Mucosa of descending colon (tissue), 3 donors: ENCODE measurements at regions not wholly inside any gene's neighbourhood (a gene's known extent, or its start where the extent isn't known, plus 50 kb on each side); places are given as distances from the start of the nearest gene placed in this dataset.
A peak's percentile ranks its signal among the peaks of the same experiment; 100 is the strongest.

Experiments used
- ATAC-seq: fragments of 200-7000 bp; cut with Tn5 transposase; one replicate; pipeline ENCODE4 v1.9.1; 2020; ENCODE audit warnings: mild to moderate bottlenecking, moderate library complexity
- DNase-seq, 3 donors: peaks; one replicate each; pipeline ENCODE4 v3.0.0-alpha.2; 2020
- H3K36me3 ChIP-seq: fragments of 200-600 bp; one replicate; pipeline ENCODE4 v1.8.0; 2021; ENCODE audit warnings: low read depth, mild to moderate bottlenecking
- H3K4me1 ChIP-seq: fragments of 200-600 bp; one replicate; pipeline ENCODE4 v1.8.0; 2021; ENCODE audit warnings: low read depth, mild to moderate bottlenecking
- H3K4me3 ChIP-seq: fragments of 200-600 bp; one replicate; pipeline ENCODE4 v1.8.0; 2021; ENCODE audit warnings: mild to moderate bottlenecking
- H3K9me3 ChIP-seq: fragments of 200-600 bp; one replicate; pipeline ENCODE4 v1.8.0; 2021; ENCODE audit warnings: mild to moderate bottlenecking
- CTCF ChIP-seq: fragments of 200-600 bp; IDR thresholded peaks from one replicate; pipeline ENCODE4 v1.8.0; 2022; ENCODE audit warnings: antibody characterized with exemption, mild to moderate bottlenecking
- intact Hi-C, 2 donors: fragments of 100-400 bp; cut with DNase I in 1 of 2; cut with micrococcal nuclease in 1 of 2; formaldehyde crosslinking; loops; one replicate each; pipeline versions ENCODE4 v1.11.0 to v1.11.1; 2022; cut with DNase I, micrococcal nuclease
- donor health status: DM: no; HTN: no; CAD: no; lungs with moderate emphysema.
- donor health status: DM: no; HTN: no; CAD: no.
- donor health status: DM: no; HTN: yes; CAD: no.

GRCh38 chr4:38266616-38267015, 306.4 kb downstream of the PTTG2 start:
- DNase-seq, result no peak

GRCh38 chr4:38268108-38268820, 308.1 kb downstream of the PTTG2 start:
- Histone ChIP-seq H3K9me3 (no peaks in the 10 kb centered on the region), H3K4me3 (no peak overlapping the region), H3K4me1 (peaks cover 13% of the 10 kb centered on the region), H3K36me3 (no peaks in the 10 kb centered on the region)
- ATAC-seq, result no peak
- intact Hi-C loops, result no loop called here
- TF ChIP-seq CTCF, result no peak
- no peak for DNase-seq

More at GRCh38 chr4:38266616-38267015, 306.4 kb downstream of the PTTG2 start:
- H3K9me3 ChIP-seq, result no peaks in the 10 kb centered on the region
- no peaks in the 10 kb centered on the region for H3K36me3 ChIP-seq
- H3K4me3 ChIP-seq, result no peak overlapping the region
- peak; percentile 86 for ATAC-seq
- TF ChIP-seq CTCF, result no peak
- intact Hi-C loops, result no loop called here
- peaks cover 13% of the 10 kb centered on the region for H3K4me1 ChIP-seq

GRCh38 chr4:38268837-38269236, 308.6 kb downstream of the PTTG2 start:
- Histone ChIP-seq H3K4me1 (peaks cover 13% of the 10 kb centered on the region), H3K36me3 (no peaks in the 10 kb centered on the region), H3K9me3 (no peaks in the 10 kb centered on the region), H3K4me3 (no peak overlapping the region)
- ATAC-seq (no peak), DNase-seq (no peak)
- no peak for TF ChIP-seq CTCF
- intact Hi-C loops, result no loop called here

GRCh38 chr4:38273407-38273806, 313.2 kb downstream of the PTTG2 start:
- intact Hi-C loops, result no loop called here
- Histone ChIP-seq H3K4me1 (peaks cover 3% of the 10 kb centered on the region), H3K9me3 (no peaks in the 10 kb centered on the region), H3K36me3 (no peaks in the 10 kb centered on the region), H3K4me3 (no peak overlapping the region)
- ATAC-seq, result peak; percentile 43
- peak in 1 of 3 donors; percentile 37 for DNase-seq
- TF ChIP-seq CTCF, result no peak

GRCh38 chr4:38275331-38276100, 315.3 kb downstream of the PTTG2 start:
- Histone ChIP-seq H3K4me3 (no peak overlapping the region), H3K4me1 (peaks cover 3% of the 10 kb centered on the region), H3K9me3 (no peaks in the 10 kb centered on the region), H3K36me3 (no peaks in the 10 kb centered on the region)
- ATAC-seq, result peak; percentile 54
- TF ChIP-seq CTCF, result no peak
- DNase-seq, result peak in 2 of 3 donors; percentile 36 to 44
- intact Hi-C loops, result no loop called here
